Liver (tissue), 8 donors: ENCODE measurements at regions not wholly inside any gene's neighbourhood (a gene's known extent, or its start where the extent isn't known, plus 50 kb on each side); places are given as distances from the start of the nearest gene placed in this dataset.

ENCODE experiments used
- DNase-seq: peaks from one replicate; pipeline ENCODE4 v3.0.0-alpha.2; 2017; ENCODE audit warnings: low spot score
- H3K27ac ChIP-seq, 2 donors: one replicate each; pipeline ENCODE4 v1.7.0; 2013; ENCODE audit warnings: inconsistent platforms in 2 of 2, low read length in 2 of 2, control low read depth in 1 of 2, low read depth in 1 of 2, mild to moderate bottlenecking in 1 of 2
- H3K27me3 ChIP-seq, 4 donors: one replicate each; pipeline versions ENCODE4 v1.6.1 to v1.7.0; 2013; ENCODE audit warnings: low read length in 3 of 4, inconsistent platforms in 1 of 4, mild to moderate bottlenecking in 1 of 4, moderate library complexity in 1 of 4; ENCODE audit not compliant: control insufficient read depth in 4 of 4, insufficient read depth in 4 of 4
- H3K36me3 ChIP-seq, 4 donors: one replicate each; pipeline versions ENCODE4 v1.6.1 to v1.7.0; 2013; ENCODE audit warnings: low read length in 3 of 4, mild to moderate bottlenecking in 3 of 4, low read depth in 1 of 4, moderate library complexity in 1 of 4; ENCODE audit not compliant: control insufficient read depth in 4 of 4, insufficient read depth in 3 of 4
- H3K4me1 ChIP-seq, 4 donors: one replicate each; pipeline versions ENCODE4 v1.6.1 to v1.7.0; 2013; ENCODE audit warnings: low read length in 3 of 4, mild to moderate bottlenecking in 3 of 4, moderate library complexity in 1 of 4; ENCODE audit not compliant: control insufficient read depth in 4 of 4, insufficient read depth in 4 of 4
- H3K4me3 ChIP-seq, 3 donors: one replicate each; pipeline versions ENCODE4 v1.6.1 to v1.7.0; 2013; ENCODE audit warnings: low read length in 3 of 3, control low read depth in 1 of 3, low read depth in 1 of 3, mild to moderate bottlenecking in 1 of 3
- H3K9ac ChIP-seq, 2 donors: one replicate each; pipeline ENCODE4 v1.7.0; 2013; ENCODE audit warnings: low read length in 2 of 2, mild to moderate bottlenecking in 2 of 2, moderate library complexity in 2 of 2, control low read depth in 1 of 2, low read depth in 1 of 2
- H3K9me3 ChIP-seq, 4 donors: one replicate each; pipeline versions ENCODE4 v1.6.1 to v1.7.0; 2013; ENCODE audit warnings: low read length in 3 of 4; ENCODE audit not compliant: control insufficient read depth in 4 of 4
- ATF3 ChIP-seq: IDR thresholded peaks from 2 replicates; pipeline ENCODE4 v1.6.1; 2016; ENCODE audit warnings: antibody characterized with exemption
- CTCF ChIP-seq: fragments of 150-350 bp; IDR thresholded peaks from 2 replicates; pipeline ENCODE4 v1.5.1; 2017; ENCODE audit warnings: improper control_type of control experiment, low read depth, low read length; ENCODE audit not compliant: missing input control
- FOXA2 ChIP-seq: IDR thresholded peaks from 2 replicates; pipeline ENCODE4 v1.6.1; 2016; ENCODE audit warnings: antibody characterized with exemption
- GABPA ChIP-seq, 2 donors: IDR thresholded peaks in 1 of 2; conservative IDR thresholded peaks in 1 of 2; 2 replicates each; pipeline ENCODE4 v1.6.1; 2016; ENCODE audit warnings: antibody characterized with exemption in 2 of 2, mild to moderate bottlenecking in 1 of 2, moderate library complexity in 1 of 2
- HNF4A ChIP-seq, 2 donors: conservative IDR thresholded peaks; 2 replicates each; pipeline ENCODE4 v1.6.1; 2016; ENCODE audit warnings: antibody characterized with exemption in 2 of 2, mild to moderate bottlenecking in 2 of 2
- HNF4G ChIP-seq: IDR thresholded peaks from 2 replicates; pipeline ENCODE4 v1.6.1; 2016; ENCODE audit warnings: antibody characterized with exemption
- JUND ChIP-seq, 2 donors: IDR thresholded peaks; 2 replicates each; pipeline ENCODE4 v1.6.1; 2016; ENCODE audit warnings: antibody characterized with exemption in 2 of 2
- NR2F2 ChIP-seq: IDR thresholded peaks from 2 replicates; pipeline ENCODE4 v1.6.1; 2016; ENCODE audit warnings: antibody characterized with exemption
- RAD21 ChIP-seq, 2 donors: IDR thresholded peaks; 2 replicates each; pipeline ENCODE4 v1.6.1; 2016; ENCODE audit warnings: antibody characterized with exemption in 2 of 2, mild to moderate bottlenecking in 2 of 2
- RXRA ChIP-seq, 2 donors: IDR thresholded peaks; 2 replicates each; pipeline ENCODE4 v1.6.1; 2017 to 2018; ENCODE audit warnings: antibody characterized with exemption in 2 of 2, mild to moderate bottlenecking in 1 of 2
- SP1 ChIP-seq: IDR thresholded peaks from 2 replicates; pipeline ENCODE4 v1.6.1; 2018; ENCODE audit warnings: antibody characterized with exemption, mild to moderate bottlenecking
- TAF1 ChIP-seq: conservative IDR thresholded peaks from 2 replicates; pipeline ENCODE4 v1.6.1; 2016; ENCODE audit warnings: antibody characterized with exemption, mild to moderate bottlenecking
- ZBTB33 ChIP-seq: IDR thresholded peaks from 2 replicates; pipeline ENCODE4 v1.6.1; 2016; ENCODE audit warnings: antibody characterized with exemption
- WGBS: extraction: QIAGEN DNeasy Blood & Tissue Kit; methylation state at CpG from one replicate; pipeline ENCODE4 v1.1.7; 2013; 5-methylcytosine and 5-hydroxymethylcytosine counted together
- TF ChIP-seq, protein P1 (sequence below): IDR thresholded peaks from 2 replicates; pipeline ENCODE4 v1.6.1; 2016; ENCODE audit warnings: antibody characterized with exemption, mild to moderate bottlenecking
- TF ChIP-seq, protein P2 (sequence below): IDR thresholded peaks from 2 replicates; pipeline ENCODE4 v1.6.1; 2016; ENCODE audit warnings: antibody characterized with exemption
- donor health status: healthy.
- donor health status: healthy.
- donor health status: healthy.
- donor health status: healthy.
- donor health status: healthy.

- Histone ChIP-seq H3K4me3 (no peak overlapping the region), H3K9me3 (no peaks in the 10 kb centered on the region), H3K9ac (no peak overlapping the region), H3K27ac (no peak overlapping the region), H3K36me3 (no peaks in the 10 kb centered on the region), H3K27me3 (peaks cover 0 to 2% (median 0%) of the 10 kb centered on the region in 4 donors), H3K4me1 (no peaks in the 10 kb centered on the region)
- DNase-seq: no peak
- TF ChIP-seq TAF1: no peak
- TF ChIP-seq GABPA (IDR thresholded peaks at IDR 0.05 in 1 of 2, conservative IDR thresholded peaks at IDR 0.05 in 1 of 2): no peak
- no peak for TF ChIP-seq ZBTB33
- no peak for TF ChIP-seq RXRA (IDR thresholded peaks at IDR 0.05)
- TF ChIP-seq CTCF: no peak
- TF ChIP-seq SP1: no peak
- no peak for TF ChIP-seq NR2F2
- no peak for TF ChIP-seq FOXA2
- TF ChIP-seq HNF4A (conservative IDR thresholded peaks at IDR 0.05): no peak
- TF ChIP-seq ATF3: no peak
- no peak for TF ChIP-seq RAD21 (IDR thresholded peaks at IDR 0.05)
- no peak for TF ChIP-seq HNF4G
- 67% methylated on average over 5 of the region's 5 CpGs for WGBS
Observed at GRCh38 chrX:22533898-22534297, 261.2 kb downstream of the CBLL2 start.

DNA sequence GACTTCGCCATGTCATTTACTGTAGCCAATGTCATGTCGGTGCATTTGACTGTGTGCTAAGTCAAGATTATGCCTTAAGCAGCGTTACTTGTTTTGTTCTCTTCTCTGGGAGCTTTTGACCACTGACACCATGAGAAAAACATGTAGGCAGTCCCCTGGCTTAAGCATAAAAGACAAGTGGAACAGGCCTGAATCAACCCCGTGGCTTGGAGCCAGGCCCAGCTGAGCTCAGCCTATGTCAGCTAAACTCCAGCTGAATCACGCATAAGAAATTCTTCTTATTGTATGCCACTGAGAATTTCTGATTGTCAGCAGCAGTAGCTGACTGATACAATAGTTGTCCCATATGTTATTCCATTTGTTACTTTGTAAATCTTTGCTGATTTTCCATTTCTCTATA, 261.9 kb downstream of the CBLL2 start:
- 72% methylated on average over 5 of the region's 5 CpGs for WGBS
- Histone ChIP-seq H3K36me3 (no peaks in the 10 kb centered on the region), H3K9ac (no peak overlapping the region), H3K4me1 (no peaks in the 10 kb centered on the region), H3K27ac (no peak overlapping the region), H3K9me3 (no peaks in the 10 kb centered on the region), H3K27me3 (peaks cover 0 to 2% (median 0%) of the 10 kb centered on the region in 4 donors), H3K4me3 (no peak overlapping the region)
- DNase-seq: no peak
- no peak for TF ChIP-seq GABPA (IDR thresholded peaks at IDR 0.05 in 1 of 2, conservative IDR thresholded peaks at IDR 0.05 in 1 of 2)
- TF ChIP-seq, protein P1, sequence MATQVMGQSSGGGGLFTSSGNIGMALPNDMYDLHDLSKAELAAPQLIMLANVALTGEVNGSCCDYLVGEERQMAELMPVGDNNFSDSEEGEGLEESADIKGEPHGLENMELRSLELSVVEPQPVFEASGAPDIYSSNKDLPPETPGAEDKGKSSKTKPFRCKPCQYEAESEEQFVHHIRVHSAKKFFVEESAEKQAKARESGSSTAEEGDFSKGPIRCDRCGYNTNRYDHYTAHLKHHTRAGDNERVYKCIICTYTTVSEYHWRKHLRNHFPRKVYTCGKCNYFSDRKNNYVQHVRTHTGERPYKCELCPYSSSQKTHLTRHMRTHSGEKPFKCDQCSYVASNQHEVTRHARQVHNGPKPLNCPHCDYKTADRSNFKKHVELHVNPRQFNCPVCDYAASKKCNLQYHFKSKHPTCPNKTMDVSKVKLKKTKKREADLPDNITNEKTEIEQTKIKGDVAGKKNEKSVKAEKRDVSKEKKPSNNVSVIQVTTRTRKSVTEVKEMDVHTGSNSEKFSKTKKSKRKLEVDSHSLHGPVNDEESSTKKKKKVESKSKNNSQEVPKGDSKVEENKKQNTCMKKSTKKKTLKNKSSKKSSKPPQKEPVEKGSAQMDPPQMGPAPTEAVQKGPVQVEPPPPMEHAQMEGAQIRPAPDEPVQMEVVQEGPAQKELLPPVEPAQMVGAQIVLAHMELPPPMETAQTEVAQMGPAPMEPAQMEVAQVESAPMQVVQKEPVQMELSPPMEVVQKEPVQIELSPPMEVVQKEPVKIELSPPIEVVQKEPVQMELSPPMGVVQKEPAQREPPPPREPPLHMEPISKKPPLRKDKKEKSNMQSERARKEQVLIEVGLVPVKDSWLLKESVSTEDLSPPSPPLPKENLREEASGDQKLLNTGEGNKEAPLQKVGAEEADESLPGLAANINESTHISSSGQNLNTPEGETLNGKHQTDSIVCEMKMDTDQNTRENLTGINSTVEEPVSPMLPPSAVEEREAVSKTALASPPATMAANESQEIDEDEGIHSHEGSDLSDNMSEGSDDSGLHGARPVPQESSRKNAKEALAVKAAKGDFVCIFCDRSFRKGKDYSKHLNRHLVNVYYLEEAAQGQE: no peak
- no peak for TF ChIP-seq JUND (IDR thresholded peaks at IDR 0.05)
- TF ChIP-seq NR2F2: no peak
- TF ChIP-seq, protein P2, sequence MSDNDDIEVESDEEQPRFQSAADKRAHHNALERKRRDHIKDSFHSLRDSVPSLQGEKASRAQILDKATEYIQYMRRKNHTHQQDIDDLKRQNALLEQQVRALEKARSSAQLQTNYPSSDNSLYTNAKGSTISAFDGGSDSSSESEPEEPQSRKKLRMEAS: no peak
